B cell (primary cell): ENCODE measurements at regions not wholly inside any gene's neighbourhood (a gene's known extent, or its start where the extent isn't known, plus 50 kb on each side); places are given as distances from the start of the nearest gene placed in this dataset.

Experiments used
- ATAC-seq: fragments of 200-7000 bp; cut with Tn5 transposase; one replicate; pipeline ENCODE4 v1.10.0; 2021; ENCODE audit warnings: low read depth, mild to moderate bottlenecking, moderate number of reproducible peaks, moderate library complexity
- CTCF ChIA-PET: fragments of 350-600 bp; sonication (Branson Sonifier 250); formaldehyde crosslinking; loops from one replicate; lab custom pipeline; 2021; ENCODE audit warnings: antibody characterized with exemption, inconsistent platforms; lab: Charles Lee
- POLR2A ChIA-PET: fragments of 350-600 bp; sonication (Branson Sonifier 250); formaldehyde crosslinking; loops from one replicate; lab custom pipeline; 2021; ENCODE audit warnings: antibody characterized with exemption; lab: Charles Lee
- DNase-seq: peaks from one replicate; pipeline ENCODE4 v3.0.0; 2013
- H2AFZ ChIP-seq: 2 replicates; pipeline ENCODE4 v1.6.1; 2012; ENCODE audit warnings: mild to moderate bottlenecking, low read depth, low read length; ENCODE audit not compliant: insufficient read depth, poor library complexity, severe bottlenecking
- H3K27ac ChIP-seq, 2 donors: 1 replicate in 1 of 2; 2 replicates in 1 of 2; pipeline ENCODE4 v1.5.1; 2012 to 2013; ENCODE audit warnings: low read length in 2 of 2, mild to moderate bottlenecking in 2 of 2, moderate library complexity in 1 of 2
- H3K27me3 ChIP-seq, 4 experiments: fragments of 200-600 bp in 1 of 4; sonication (generic) in 1 of 4; replicated peaks in 1 of 4; 1 replicate in 2 of 4; 2 replicates in 2 of 4; pipeline versions ENCODE4 v1.6.1 to v1.7.0; 2013 to 2016; ENCODE audit warnings: low read length in 3 of 4, mild to moderate bottlenecking in 2 of 4, mixed read lengths in 1 of 4, moderate library complexity in 1 of 4; ENCODE audit not compliant: insufficient read depth in 4 of 4, control insufficient read depth in 3 of 4; ENCODE audit errors: control extremely low read depth in 1 of 4
- H3K36me3 ChIP-seq, 2 experiments: replicated peaks in 1 of 2; 1 replicate in 1 of 2; 2 replicates in 1 of 2; pipeline versions ENCODE4 v1.6.1 to v1.7.1; 2013; ENCODE audit warnings: low read length in 1 of 2; ENCODE audit not compliant: insufficient read depth in 2 of 2, control insufficient read depth in 1 of 2; ENCODE audit errors: control extremely low read depth in 1 of 2, extremely low read depth in 1 of 2
- H3K4me1 ChIP-seq, 2 donors: fragments of 200-600 bp in 1 of 2; sonication (generic) in 1 of 2; 1 replicate in 1 of 2; 2 replicates in 1 of 2; pipeline versions ENCODE4 v1.5.1 to v1.6.1; 2013 to 2017; ENCODE audit warnings: low read length in 2 of 2; ENCODE audit not compliant: control insufficient read depth in 2 of 2, insufficient read depth in 2 of 2
- H3K4me2 ChIP-seq: replicated peaks from 2 replicates; pipeline ENCODE3; 2012; ENCODE audit warnings: mild to moderate bottlenecking, low read depth, low read length; ENCODE audit not compliant: poor library complexity, severe bottlenecking
- H3K4me3 ChIP-seq, 5 experiments: fragments of 200-600 bp in 1 of 5; sonication (generic) in 1 of 5; 1 replicate in 3 of 5; 2 replicates in 2 of 5; pipeline versions ENCODE4 v1.5.1 to v1.7.0; 2011 to 2016; ENCODE audit warnings: low read length in 4 of 5, mild to moderate bottlenecking in 4 of 5, low read depth in 2 of 5, control low read depth in 1 of 5, moderate library complexity in 1 of 5; ENCODE audit not compliant: insufficient read depth in 1 of 5; ENCODE audit errors: control extremely low read depth in 1 of 5, extremely low read depth in 1 of 5
- H3K79me2 ChIP-seq: fragments of 200-600 bp; sonication (generic); one replicate; pipeline ENCODE4 v1.6.0; 2016; ENCODE audit warnings: low read length; ENCODE audit not compliant: control insufficient read depth, insufficient read depth
- H3K9ac ChIP-seq: fragments of 200-600 bp; sonication (generic); 2 replicates; pipeline ENCODE4 v1.6.1; 2017; ENCODE audit warnings: mild to moderate bottlenecking, low read length, moderate library complexity
- H3K9me3 ChIP-seq, 3 donors: one replicate each; pipeline versions ENCODE4 v1.6.1 to v1.7.1; 2013; ENCODE audit warnings: low read length in 2 of 3; ENCODE audit not compliant: control insufficient read depth in 2 of 3, insufficient read depth in 1 of 3; ENCODE audit errors: control extremely low read depth in 1 of 3
- H4K20me1 ChIP-seq: 2 replicates; pipeline ENCODE4 v1.6.0; 2012; ENCODE audit warnings: mild to moderate bottlenecking, low read length; ENCODE audit not compliant: insufficient read depth, control insufficient read depth, poor library complexity, severe bottlenecking
- H3K27ac Mint-ChIP-seq: one replicate; pipeline ENCODE4 v1.8.0; 2021; ENCODE audit warnings: mixed read lengths
- H3K27me3 Mint-ChIP-seq: one replicate; pipeline ENCODE4 v1.8.0; 2021; ENCODE audit warnings: mixed read lengths
- H3K4me1 Mint-ChIP-seq: one replicate; pipeline ENCODE4 v1.8.0; 2021; ENCODE audit warnings: mixed read lengths
- H3K4me3 Mint-ChIP-seq: one replicate; pipeline ENCODE4 v1.8.0; 2021; ENCODE audit warnings: mixed read lengths
- H3K9me3 Mint-ChIP-seq: one replicate; pipeline ENCODE4 v1.8.0; 2022; ENCODE audit warnings: mixed read lengths; ENCODE audit not compliant: insufficient read depth
- CTCF ChIP-seq: fragments of 200-600 bp; IDR thresholded peaks from one replicate; pipeline ENCODE4 v1.8.0; 2022; ENCODE audit warnings: antibody characterized with exemption, mild to moderate bottlenecking
- EZH2 ChIP-seq: IDR thresholded peaks from 2 replicates; pipeline ENCODE4 v1.6.1; 2012; ENCODE audit warnings: borderline replicate concordance, low read depth, mild to moderate bottlenecking, moderate library complexity, low read length; ENCODE audit not compliant: insufficient read depth, poor library complexity, severe bottlenecking
- WGBS: methylation state at CpG from one replicate; pipeline ENCODE4 v1.1.5; 2013; ENCODE audit warnings: missing lambda C conversion rate; ENCODE audit not compliant: insufficient coverage; 5-methylcytosine and 5-hydroxymethylcytosine counted together
- intact Hi-C: fragments of 100-400 bp; cut with micrococcal nuclease; formaldehyde crosslinking; loops from one replicate; pipeline ENCODE4 v1.10.0; 2022

GRCh38 chr3:31300456-31301443 is 232.0 kb upstream of the STT3B start:
- Histone ChIP-seq H3K9me3 (peaks cover 0 to 3% (median 3%) of the 10 kb centered on the region in 3 donors), H3K79me2 (no peaks in the 10 kb centered on the region), H3K27me3 (no peaks in the 10 kb centered on the region), H3K4me1 (no peaks in the 10 kb centered on the region), H3K9ac (no peak overlapping the region), H3K4me2 (no peak overlapping the region), H3K4me3 (no peak overlapping the region), H3K36me3 (no peaks in the 10 kb centered on the region), H4K20me1 (no peaks in the 10 kb centered on the region), H2AFZ (no peak overlapping the region), H3K27ac (no peak overlapping the region)
- TF ChIP-seq EZH2 (no peak), CTCF (no peak)
- 89% methylated on average over 2 of the region's 2 CpGs for WGBS
- Mint-ChIP-seq H3K27me3 (peaks cover 21% of the 10 kb centered on the region), H3K4me1 (no peaks in the 10 kb centered on the region), H3K27ac (no peak overlapping the region), H3K4me3 (no peak overlapping the region), H3K9me3 (no peaks in the 10 kb centered on the region)
- intact Hi-C loops, result no loop called here
- ChIA-PET POLR2A (no interaction called here), CTCF (interaction anchor here (1.2 kb wide), 1 partner anchor 13 kb away, joined by 3 read pairs; no protein-coding TSS in a partner anchor)
- DNase-seq (no peak), ATAC-seq (no peak)

GRCh38 chr3:31302343-31302742 is 230.4 kb upstream of the STT3B start:
- Histone ChIP-seq H3K36me3 (no peaks in the 10 kb centered on the region), H3K4me3 (no peak overlapping the region), H2AFZ (no peak overlapping the region), H3K9ac (no peak overlapping the region), H4K20me1 (no peaks in the 10 kb centered on the region), H3K4me2 (no peak overlapping the region), H3K4me1 (no peaks in the 10 kb centered on the region), H3K9me3 (peaks cover 0 to 3% (median 3%) of the 10 kb centered on the region in 3 donors), H3K79me2 (no peaks in the 10 kb centered on the region), H3K27me3 (no peaks in the 10 kb centered on the region), H3K27ac (no peak overlapping the region)
- H3K4me1 Mint-ChIP-seq, result no peaks in the 10 kb centered on the region
- intact Hi-C loops, result no loop called here
- H3K27ac Mint-ChIP-seq, result no peak overlapping the region
- H3K4me3 Mint-ChIP-seq, result no peak overlapping the region
- peaks cover 16% of the 10 kb centered on the region for H3K27me3 Mint-ChIP-seq
- ATAC-seq (no peak), DNase-seq (no peak)
- no peak for TF ChIP-seq CTCF
- no peak for TF ChIP-seq EZH2
- CTCF ChIA-PET, result no interaction called here
- WGBS, result no CpG with 5 or more reads among the region's 1 CpG
- POLR2A ChIA-PET, result no interaction called here
- no peaks in the 10 kb centered on the region for H3K9me3 Mint-ChIP-seq
